ENCODE measurements at regions not wholly inside any gene's neighbourhood (a gene's known extent, or its start where the extent isn't known, plus 50 kb on each side); places are given as distances from the start of the nearest gene placed in this dataset.

DNA sequence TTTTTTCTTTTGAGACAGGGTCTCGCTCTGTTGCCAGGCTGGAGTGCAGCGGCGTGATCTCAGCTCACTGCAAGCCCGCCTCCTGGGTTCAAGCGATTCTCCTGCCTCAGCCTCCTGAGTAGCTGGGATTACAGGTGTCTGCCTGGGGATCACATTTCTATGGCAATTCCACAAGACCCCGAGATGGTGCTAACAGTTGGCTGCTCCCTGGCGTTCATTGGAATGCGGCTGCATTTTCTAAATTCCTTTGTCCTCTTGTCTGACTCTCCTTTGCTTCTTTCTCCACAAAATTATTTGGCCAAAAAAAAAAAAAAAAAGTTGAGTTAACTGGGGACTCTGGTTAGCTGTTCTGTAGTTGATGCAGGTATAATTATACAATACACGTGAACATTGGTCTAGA lies 176.4 kb downstream of the ETS2 start:
- DNase-seq, result no peak

DNA sequence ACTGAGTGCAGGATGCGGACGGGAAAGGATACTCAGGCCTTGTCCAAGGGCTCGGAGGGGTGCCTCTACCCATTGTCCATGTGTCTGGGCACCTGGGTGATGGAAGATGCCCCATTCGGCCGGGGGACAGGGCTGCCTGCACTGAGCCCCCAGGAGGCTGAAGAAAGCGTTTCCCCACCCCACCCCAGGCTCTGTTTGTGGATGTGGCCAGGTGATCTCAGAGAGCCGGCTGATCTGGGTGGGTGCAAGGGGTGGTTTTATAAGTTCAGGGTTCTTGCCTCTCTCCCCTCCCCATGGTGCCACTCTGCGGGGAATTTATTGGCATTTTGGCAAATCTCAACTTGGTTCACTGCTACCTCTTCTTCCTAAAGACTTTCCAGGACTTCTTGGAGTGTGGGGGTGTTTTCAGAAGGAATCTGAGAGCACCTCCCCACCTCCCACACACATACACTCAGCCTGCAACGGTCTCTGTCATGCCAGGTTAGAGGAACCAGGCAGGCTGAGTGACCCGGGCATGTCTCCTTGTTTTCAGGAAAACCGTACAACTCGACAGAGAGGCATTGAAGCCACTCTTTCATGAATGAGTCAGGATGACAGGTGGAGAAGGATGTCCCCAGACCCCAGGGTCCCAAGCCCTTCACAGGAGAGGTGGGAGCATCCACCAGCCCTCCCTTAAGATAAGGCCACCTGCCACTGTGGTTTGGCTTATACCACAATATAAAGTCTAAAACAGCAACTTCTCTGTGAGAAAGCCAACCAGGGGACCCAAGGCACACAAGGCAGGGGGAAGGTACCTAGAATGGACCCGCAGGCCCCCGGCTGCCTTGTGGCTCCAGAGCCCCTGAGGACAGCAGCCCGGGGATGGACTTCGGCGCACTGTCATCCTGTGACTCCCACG lies 174.9 kb downstream of the ETS2 start:
- no peak for DNase-seq

DNA sequence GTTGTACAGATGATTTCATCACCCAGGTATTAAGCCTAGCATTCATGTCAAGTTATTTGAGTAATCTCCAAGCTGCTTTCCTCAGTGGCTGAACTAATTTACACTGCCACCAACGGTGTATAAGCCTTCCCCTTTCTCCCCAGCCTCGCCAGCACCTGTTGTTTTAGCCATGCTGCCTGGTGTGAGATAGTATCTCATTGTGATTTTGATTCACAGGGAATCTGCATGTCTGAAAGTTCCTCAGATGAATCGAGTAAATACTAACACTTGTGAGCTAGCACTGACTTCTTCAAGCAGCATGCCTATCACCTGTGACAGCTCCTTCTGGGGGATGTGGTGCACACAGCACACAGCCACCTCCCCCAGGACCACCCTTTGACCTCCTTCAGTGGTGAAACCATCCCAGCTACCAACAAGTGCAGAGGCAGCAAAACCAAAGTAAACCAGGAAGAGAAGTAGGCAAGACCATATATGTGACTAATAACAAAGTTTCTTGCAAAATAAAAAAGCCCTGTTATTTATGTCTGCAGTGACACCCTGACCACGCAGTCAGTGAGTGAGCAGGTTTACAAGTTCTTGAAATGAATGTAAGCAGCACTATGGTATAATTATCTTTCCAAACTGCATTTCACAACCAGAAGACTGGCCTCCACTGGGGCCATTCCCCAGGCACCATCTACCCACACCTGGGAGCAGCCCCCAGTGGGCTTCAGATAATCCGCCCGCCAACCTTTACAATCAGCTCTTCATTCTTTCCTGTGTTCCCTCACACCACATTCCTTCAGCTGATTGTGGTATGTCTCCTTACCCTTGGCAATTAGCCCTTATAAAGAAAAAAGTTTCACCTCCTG lies 173.8 kb downstream of the ETS2 start:
- no peak for DNase-seq

DNA sequence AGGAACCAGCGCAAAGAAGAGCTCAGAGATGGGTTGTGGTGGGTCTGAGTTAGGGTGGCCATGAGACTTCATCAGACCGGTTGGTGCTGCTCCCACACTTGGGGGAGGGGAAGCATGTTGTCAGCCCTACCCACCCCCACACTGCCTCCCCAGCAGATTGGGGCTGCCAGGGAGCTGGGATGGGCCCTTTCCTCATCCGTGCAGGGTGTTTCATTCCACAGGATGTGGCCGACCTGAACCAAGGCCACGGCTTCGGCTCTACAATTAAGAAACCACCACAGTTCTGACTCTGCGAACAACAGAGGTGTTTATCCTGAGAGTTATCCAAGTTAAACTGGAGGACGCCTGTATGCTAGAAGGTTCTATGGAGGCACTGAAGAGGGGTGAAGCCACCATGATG lies 171.2 kb downstream of the ETS2 start:
- no peak for DNase-seq

DNA sequence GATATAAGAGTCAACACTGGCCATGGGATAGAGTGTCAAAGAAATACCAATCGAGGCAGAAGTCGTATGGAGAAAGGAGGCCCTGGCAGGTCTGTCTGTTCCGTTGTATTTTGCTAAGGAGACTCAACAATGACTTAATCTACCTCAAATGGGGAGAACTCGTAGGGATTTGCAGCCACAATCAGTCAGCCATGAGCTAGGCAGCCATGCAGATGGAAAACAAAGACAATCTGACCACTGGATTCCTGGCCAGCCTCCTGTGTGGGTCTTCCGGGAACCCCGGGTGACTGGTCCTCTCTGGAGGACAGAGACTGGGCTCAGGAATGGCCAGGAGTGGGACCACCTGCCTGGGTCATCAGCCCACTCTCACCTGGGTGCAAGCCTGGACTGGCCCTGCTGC lies 167.8 kb downstream of the ETS2 start:
- no peak for DNase-seq

DNA sequence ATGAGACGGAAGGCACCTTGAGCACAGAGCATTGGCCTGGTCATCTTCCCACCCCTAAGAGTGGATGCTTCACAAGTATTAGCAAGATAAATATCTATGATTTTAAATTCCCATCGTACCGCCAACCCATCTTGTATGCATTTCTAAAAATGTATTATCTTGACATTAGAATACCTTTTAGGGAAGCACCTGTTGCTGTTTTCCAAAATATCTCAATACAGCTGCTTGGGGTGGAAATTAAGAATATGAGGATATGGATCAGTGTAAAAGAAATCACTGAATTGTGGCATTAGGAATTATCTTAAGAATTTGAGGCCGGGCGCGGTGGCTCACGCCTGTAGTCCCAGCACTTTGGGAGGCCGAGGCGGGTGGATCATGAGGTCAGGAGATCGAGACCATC lies 166.3 kb downstream of the ETS2 start:
- DNase-seq, result no peak

DNA sequence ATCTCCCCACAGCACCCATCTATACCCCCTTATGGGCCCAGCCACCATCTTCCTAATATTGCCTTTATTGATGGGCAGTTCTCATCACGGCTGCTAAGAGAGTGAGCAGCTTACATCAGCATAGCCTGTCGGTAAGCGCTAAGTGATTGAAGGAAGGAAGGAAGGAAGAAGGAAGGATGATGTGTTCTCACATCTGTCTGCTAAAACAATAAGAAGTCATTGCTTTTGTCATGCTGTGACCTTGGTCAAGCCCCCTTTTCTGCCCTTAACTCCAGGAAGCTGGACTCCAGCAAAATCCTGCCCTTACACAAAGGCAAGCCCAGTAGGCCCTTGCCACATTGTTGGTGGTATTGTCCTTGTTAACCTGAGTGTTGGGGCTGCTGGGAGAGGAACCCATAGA lies 165.0 kb downstream of the ETS2 start:
- no peak for DNase-seq

DNA sequence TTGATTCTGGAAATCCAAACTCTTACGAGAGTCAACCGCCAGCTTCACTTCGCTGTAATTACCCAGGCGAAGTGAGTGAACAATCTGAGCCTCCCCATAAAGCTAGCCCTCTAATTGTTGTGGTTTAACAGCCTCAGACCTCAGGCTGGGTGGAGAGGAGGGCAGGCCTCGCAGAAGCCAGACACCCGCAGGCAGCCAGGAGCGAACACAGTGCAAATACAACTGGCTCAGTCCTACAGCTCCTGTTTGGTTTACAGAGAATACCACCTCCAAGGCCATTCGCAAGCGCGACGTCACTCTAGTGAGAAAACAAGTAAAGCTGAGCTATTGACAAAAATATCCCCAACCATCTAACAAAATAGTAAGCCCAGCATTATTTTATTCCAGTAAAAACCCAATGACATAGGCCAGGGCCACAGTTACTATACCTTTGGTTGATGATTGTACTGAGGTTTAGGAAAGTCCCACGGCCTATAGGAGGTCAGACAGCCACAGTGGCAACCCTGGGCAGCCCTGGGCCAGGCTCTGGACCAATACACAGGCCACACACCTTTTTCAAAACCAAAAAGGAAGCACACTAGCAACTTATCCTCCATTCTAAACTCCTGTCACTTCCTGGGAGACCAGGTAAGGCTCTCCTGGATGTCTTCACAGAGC lies 163.3 kb downstream of the ETS2 start:
- no peak for DNase-seq

DNA sequence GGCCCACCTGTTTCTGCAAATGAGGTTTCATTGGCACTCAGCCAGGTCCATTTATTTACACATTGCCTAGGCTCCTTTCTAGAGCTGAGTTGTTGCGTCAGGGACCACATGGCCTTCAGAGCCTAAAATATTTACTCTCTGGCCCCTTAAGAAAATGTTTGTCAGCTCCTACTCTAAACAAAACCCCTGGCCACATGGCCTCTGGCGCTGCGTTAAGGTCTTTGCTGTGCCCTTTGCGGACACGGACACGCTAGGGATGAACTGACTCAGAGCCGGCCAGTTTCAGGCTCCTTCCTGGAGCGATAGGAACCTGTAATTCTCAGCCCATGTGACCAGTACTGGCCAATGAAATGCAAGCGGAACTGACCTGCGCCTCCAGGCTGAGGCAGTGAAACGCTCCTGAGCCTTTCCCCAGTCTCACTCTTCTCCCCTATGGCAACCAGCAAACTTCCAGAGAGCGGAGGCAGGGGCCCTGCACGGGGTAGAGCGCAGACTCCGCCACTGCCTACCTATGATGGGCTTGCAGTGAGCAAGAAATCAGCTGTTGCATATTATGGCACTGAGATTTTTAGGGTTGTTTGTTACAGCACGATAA lies 160.3 kb downstream of the ETS2 start:
- DNase-seq, result no peak

DNA sequence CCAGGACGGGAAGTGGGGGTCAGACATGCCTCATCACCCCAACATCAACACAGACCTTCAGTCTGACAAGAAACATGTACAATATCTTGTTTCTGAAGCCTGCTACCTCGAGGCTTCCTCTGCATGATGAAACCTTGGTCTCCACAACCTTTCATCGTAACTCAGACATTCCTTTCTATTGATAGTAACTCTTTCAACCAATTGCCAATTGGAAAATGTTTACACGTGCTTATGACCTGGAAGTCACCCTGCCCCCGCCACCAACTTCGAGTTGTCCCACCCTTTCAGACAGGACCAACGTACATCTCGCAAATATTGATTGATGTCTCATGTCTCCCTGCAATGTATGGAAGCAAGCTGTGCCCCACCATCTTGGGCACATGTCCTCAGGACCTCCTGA lies 159.5 kb downstream of the ETS2 start:
- no peak for DNase-seq

DNA sequence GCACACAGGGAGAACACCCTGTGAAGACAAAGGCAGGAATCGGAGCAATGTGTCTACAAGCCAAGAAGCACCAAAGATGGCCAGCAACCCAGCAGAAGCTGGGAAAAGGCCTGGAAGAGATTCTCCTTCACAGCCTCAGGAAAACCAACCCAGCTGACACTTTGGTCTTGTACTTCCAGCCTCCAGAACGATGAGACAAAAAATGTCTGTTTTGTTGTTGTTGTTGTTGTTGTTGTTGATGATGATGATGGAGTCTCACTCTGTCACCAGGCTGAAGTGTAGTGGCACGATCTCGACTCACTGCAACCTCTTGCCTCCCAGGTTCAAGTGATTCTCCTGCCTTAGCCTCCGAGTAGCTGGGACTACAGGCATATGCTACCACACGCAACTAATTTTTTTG lies 157.3 kb downstream of the ETS2 start:
- DNase-seq, result no peak

DNA sequence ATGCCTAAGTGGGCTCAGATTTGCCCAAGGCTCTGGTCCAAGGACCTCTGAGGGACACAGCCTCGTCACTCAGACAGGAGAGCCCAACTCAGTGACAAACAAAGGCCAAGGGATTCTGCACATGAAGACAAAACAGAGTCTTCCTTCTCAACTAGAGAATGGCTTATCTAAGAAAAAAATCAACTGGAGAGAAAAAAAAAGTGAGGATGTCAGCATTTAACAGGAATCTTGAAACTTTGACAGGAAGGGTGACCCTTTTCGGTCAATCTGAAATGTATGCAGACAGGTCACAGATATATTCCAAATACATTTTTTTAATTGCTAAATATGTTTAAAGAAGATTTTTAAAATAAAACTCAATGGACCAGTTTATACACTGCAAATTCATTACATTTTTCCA lies 154.5 kb downstream of the ETS2 start:
- no peak for DNase-seq

DNA sequence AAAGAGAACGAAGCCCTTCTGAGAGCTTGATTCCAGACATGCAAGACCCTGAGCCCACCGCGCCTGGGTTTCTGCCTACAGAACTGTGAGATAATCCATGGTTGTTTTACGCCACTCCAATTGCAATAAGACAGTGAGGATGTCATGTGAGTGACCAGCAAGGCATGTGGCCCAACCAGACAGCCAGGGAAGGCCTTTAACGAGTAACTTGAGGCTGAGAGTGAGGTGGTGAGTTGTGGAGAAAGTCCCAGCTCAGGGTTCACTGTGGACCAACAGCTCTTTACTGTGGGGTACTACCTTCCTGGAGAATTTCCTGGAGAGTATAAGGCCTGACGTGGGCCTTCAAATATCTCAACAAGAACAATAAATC lies 153.9 kb downstream of the ETS2 start:
- DNase-seq, result no peak

DNA sequence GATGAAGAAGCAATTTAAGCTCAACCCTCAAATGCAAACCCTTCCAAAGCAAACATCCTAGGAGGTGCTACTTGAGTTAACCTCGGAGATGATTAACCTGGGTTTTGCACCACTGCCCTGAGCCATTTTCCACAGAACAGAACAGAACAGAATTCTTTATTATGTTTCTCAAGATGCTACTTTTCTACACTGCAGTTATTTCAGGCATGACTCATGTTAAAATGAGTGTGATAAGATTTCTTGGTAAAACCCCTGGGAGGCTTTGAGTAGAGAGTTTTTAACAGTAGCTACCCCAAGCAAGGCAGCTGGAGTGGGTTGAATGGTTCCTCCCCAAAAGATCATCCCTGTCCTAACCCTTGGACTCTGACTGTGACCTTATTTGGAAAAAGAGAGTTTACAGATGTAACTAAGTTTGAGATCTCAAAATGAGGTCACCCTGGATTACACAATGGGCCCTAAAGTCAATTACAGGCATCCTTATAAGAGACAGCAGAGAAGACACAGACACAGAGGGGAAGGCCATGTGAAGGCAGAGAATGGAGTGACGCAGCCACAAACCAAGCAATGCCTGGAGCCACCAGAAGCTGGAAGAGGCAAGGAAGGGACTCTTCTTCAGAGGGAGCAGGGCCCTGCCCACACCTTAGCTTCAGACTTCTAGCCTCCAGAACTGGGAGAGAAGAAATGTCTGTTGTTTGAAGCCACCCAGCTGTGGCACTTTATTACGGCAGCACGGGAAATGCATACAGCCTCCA lies 153.4 kb downstream of the ETS2 start:
- DNase-seq, result no peak

DNA sequence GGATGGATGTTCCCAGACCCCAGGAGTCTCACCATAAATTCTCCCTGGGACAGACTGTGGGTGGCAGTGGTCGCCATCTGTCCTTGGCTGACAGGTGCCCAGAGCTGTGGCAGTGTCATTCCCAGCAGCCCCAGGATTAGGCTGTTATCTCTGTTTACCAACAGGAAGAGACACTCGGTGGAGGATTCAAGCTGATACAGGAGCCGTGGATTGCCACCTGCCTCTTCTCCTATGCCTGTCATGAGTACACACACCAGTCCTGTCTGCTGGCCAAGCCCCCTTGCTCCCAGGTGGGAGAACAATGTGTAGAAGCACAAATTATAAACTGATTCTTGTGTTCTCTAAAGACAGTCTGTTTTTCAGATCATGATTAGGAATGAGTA lies 152.6 kb downstream of the ETS2 start:
- no peak for DNase-seq

DNA sequence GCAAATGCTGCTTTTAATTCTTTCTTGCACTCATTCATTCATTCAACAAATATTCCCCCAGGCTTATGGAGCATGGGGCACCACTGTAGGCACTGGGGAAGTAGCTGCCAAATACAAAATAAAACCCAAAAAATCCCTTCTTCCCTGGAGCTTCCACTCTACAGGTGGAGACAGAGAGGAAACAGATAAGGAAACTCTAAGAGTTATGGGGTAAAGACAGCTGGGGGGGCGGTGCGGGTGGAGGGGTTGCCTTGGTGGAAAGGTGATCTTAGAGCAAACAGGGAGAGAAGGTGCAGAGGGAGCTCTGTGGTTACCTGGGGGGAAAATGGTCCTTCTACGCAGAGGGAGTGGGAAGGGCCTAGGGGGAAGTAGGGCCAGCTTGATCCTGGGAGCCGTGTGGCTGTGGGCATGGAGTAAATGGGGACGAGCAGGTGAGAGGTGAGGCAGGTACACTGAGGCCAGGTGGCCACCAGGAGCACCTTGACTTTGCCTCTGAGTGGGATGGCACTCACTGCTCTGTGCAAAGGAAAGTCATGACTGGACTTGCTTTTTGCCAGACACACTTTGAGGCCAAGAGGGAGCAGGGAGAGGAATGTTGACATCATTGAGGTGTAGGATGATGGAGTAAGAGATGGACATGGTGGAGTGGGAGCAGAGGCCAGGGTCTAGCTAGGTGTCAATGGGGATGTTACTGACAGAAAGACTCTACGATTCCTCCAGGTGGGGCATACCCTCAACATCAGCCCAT lies 152.0 kb downstream of the ETS2 start:
- no peak for DNase-seq

DNA sequence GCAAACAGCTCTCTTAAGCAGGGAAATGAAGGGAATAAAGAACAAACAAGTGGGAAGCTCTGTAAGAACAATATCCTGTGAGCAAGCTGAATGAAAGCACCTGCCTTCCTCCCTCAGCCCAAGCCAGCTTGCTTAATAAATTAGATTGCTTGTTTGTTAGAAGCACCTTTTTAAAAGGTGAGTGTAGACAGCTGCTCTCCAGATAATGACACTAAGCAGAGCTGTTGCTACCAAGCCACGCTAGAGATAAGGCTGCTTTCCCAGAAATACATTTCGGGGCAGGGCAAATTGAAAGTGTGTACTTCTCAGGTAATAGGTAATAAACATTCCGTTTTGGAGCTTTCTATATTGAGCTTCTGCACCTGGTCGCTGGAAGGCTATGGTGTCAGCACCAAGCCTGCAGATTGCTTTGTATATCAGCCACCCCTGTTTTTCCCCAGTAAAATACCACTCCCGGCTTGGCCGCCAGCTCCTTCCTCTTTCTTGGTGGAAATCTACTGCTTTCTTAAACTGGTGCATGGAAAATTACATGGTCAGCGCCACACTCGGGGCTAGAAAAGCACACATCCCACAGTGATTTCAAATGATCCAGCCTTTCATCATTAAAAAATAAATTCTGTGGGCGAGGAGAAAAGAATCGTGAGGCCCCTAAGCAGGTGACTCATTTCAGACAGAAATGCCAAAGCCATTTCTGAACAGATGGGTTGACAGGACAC lies 151.3 kb downstream of the ETS2 start:
- DNase-seq, result no peak

DNA sequence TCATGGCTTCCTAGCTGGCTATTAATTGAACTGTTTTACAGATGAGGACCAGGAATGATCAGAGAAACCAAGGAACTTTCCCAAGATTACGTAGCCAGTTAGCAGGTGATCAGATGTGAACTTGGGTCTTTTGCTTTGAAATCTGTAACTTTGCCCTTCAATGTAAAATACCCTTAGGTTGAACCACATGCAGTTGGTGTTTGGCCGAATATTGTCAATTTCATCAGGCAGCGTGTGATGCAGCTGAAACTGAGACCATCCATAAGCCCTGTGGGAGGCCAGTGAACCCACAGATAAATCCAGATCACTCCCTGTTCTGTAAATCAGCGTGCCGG lies 150.8 kb downstream of the ETS2 start:
- DNase-seq, result no peak

DNA sequence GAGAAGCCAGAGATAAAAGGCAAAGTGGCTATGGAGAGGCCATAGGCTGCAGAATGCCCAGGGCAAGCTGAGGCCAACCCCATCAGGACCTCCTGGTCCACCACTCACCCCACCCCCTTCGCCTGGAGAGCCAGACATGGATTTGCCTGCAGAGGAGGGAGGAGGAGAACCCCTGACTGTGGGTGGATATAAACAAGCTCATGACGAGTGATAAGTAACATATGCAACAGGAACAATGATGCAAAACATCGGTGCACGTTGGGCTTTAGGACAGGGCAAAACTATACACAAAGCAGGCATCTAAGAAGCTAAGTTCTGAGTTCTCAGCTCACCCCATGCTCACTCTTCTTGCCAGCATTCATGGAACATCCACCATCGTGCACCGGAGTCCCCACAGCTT lies 150.3 kb downstream of the ETS2 start:
- DNase-seq, result no peak

DNA sequence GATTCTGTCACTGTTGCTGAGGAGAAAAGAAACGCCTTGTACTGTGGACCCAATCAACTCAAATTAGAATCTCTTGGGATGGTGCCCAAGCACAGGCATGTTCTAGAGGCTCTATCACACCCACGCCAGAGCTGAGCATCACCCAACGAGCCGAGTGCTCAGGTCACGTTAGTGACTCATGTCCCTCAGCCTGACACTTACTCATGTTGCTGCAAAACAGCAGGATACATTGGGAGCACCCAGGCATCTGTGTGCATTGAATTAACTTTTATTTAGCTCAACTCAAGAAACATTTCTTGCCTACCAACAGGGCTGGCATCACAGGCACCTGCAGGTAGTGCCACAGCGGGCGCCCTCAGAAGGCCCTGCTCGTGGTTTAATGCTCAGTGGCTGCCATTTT lies 149.8 kb downstream of the ETS2 start:
- no peak for DNase-seq

DNA sequence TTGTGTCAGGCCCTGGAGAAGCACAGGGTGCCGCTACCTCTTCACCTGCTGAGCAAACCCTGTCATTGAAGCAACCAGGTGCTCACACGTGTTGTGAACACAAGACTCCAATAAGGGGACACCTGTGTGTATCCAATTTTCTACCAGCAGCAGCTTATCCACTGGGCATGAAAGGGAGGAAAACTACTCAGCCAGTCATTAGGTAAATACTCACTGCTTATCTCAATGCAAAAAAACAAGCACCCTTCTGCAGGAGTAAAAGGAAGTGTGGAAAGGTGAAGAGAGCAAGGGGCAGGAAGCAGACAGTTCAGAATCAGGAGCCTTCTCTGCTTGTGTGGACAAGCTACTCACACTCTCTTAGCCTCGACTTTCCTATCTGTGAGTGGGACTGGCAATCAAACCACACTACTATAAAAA lies 148.9 kb downstream of the ETS2 start:
- DNase-seq, result no peak

Measured in femur (tissue), 1 donor.